ENCODE measurements at regions not wholly inside any gene's neighbourhood (a gene's known extent, or its start where the extent isn't known, plus 50 kb on each side); places are given as distances from the start of the nearest gene placed in this dataset.
A peak's percentile ranks its signal among the peaks of the same experiment; 100 is the strongest.

- TF ChIP-seq CTCF (IDR thresholded peaks at IDR 0.05; ENCODE audit: low read depth, low read length) = no peak
- no peak for DNase-seq (ENCODE audit: low read depth, low spot score)
- in situ Hi-C loops (cut with HindIII; ENCODE audit: low sequenced_read_pairs) = no loop called here
- no peak overlapping the region for H3K4me3 ChIP-seq (ENCODE audit: low read depth, low read length)
Observed at GRCh38 chr2:30358351-30358750, 88.7 kb upstream of the LCLAT1 start.

- no peak overlapping the region for H3K4me3 ChIP-seq (ENCODE audit: low read depth, low read length)
- TF ChIP-seq CTCF (IDR thresholded peaks at IDR 0.05; ENCODE audit: low read depth, low read length) = no peak
- DNase-seq (ENCODE audit: low read depth, low spot score) = no peak
- in situ Hi-C loops (cut with HindIII; ENCODE audit: low sequenced_read_pairs) = no loop called here
Observed at GRCh38 chr2:30358842-30359241, 88.2 kb upstream of the LCLAT1 start.

GRCh38 chr2:30359644-30360167 lies 87.3 kb upstream of the LCLAT1 start:
- TF ChIP-seq CTCF (IDR thresholded peaks at IDR 0.05; ENCODE audit: low read depth, low read length) = no peak
- no peak overlapping the region for H3K4me3 ChIP-seq (ENCODE audit: low read depth, low read length)
- DNase-seq (ENCODE audit: low read depth, low spot score) = peak; percentile 14
- in situ Hi-C loops (cut with HindIII; ENCODE audit: low sequenced_read_pairs) = no loop called here

- no peak overlapping the region for H3K4me3 ChIP-seq (ENCODE audit: low read depth, low read length)
- DNase-seq (ENCODE audit: low read depth, low spot score) = peak; percentile 26
- in situ Hi-C loops (cut with HindIII; ENCODE audit: low sequenced_read_pairs) = no loop called here
- TF ChIP-seq CTCF (IDR thresholded peaks at IDR 0.05; ENCODE audit: low read depth, low read length) = no peak
Observed at GRCh38 chr2:30361751-30362394, 85.2 kb upstream of the LCLAT1 start.

GRCh38 chr2:30362468-30363081 lies 84.5 kb upstream of the LCLAT1 start:
- no peak for TF ChIP-seq CTCF (IDR thresholded peaks at IDR 0.05; ENCODE audit: low read depth, low read length)
- in situ Hi-C loops (cut with HindIII; ENCODE audit: low sequenced_read_pairs) = no loop called here
- DNase-seq (ENCODE audit: low read depth, low spot score) = peak; percentile 44
- no peak overlapping the region for H3K4me3 ChIP-seq (ENCODE audit: low read depth, low read length)

GRCh38 chr2:30363406-30363805 lies 83.6 kb upstream of the LCLAT1 start:
- peak; percentile 14 for DNase-seq (ENCODE audit: low read depth, low spot score)
- TF ChIP-seq CTCF (IDR thresholded peaks at IDR 0.05; ENCODE audit: low read depth, low read length) = no peak
- in situ Hi-C loops (cut with HindIII; ENCODE audit: low sequenced_read_pairs) = no loop called here
- H3K4me3 ChIP-seq (ENCODE audit: low read depth, low read length) = no peak overlapping the region

Measured in astrocyte of the spinal cord (primary cell).